Gastroesophageal sphincter (tissue), 3 donors: ENCODE measurements at regions not wholly inside any gene's neighbourhood (a gene's known extent, or its start where the extent isn't known, plus 50 kb on each side); places are given as distances from the start of the nearest gene placed in this dataset.

ENCODE experiments used
- CTCF ChIP-seq, 4 experiments: fragments of 200-600 bp in 2 of 4; fragments of 450-650 bp in 2 of 4; sonication (generic) in 1 of 4; IDR thresholded peaks; one replicate each; pipeline ENCODE4 v1.5.1; 2017 to 2019; ENCODE audit warnings: antibody characterized with exemption in 4 of 4, mild to moderate bottlenecking in 2 of 4, moderate library complexity in 2 of 4
- POLR2A ChIP-seq, 2 donors: fragments of 450-650 bp; IDR thresholded peaks; one replicate each; pipeline ENCODE4 v1.6.1; 2017; ENCODE audit warnings: antibody characterized with exemption in 2 of 2, mild to moderate bottlenecking in 2 of 2, moderate library complexity in 1 of 2

DNA sequence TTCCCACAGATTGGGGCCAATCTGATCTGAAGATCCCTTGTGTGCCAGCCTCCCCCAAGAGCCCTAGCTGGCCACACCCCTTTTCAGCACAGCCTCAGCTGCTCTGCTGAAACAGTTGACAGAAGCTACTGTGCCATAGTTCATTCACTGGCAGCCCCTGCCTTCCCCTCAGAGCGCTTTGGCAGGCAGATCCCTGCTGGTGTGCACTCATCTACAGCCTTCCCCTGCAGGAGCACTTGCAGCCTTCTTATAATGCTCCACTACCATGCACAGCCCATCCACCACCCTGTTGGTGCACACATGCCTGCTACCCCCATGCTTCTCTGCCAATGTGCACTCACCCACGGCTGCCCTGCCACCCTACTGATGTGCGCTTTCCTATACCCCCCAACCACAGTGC, 471.3 kb downstream of the MTRR start:
- no peak for TF ChIP-seq CTCF (IDR thresholded peaks at IDR 0.05)
- no peak for TF ChIP-seq POLR2A (IDR thresholded peaks at IDR 0.05)
